Fibroblast of pulmonary artery (primary cell): ENCODE measurements at regions not wholly inside any gene's neighbourhood (a gene's known extent, or its start where the extent isn't known, plus 50 kb on each side); places are given as distances from the start of the nearest gene placed in this dataset.
"Not testable (repeated sequence)": the region's sequence is repeated elsewhere in the genome, so short reads cannot be mapped to it uniquely, and the experiment has no call there.

Experiments
- DNase-seq: peaks from one replicate; pipeline ENCODE4 v3.0.0-alpha.2; 2010; ENCODE audit warnings: low read depth
- H3K4me3 ChIP-seq: replicated peaks from 2 replicates; pipeline ENCODE4 v1.5.1; 2011; ENCODE audit warnings: low read depth, mild to moderate bottlenecking, control low read depth, low read length, moderate library complexity
- TF ChIP-seq, protein P1 (sequence below): IDR thresholded peaks from 2 replicates; pipeline ENCODE4 v1.5.1; 2011; ENCODE audit warnings: mild to moderate bottlenecking, control low read depth, low read length, inconsistent platforms; ENCODE audit errors: missing control alignments

DNA sequence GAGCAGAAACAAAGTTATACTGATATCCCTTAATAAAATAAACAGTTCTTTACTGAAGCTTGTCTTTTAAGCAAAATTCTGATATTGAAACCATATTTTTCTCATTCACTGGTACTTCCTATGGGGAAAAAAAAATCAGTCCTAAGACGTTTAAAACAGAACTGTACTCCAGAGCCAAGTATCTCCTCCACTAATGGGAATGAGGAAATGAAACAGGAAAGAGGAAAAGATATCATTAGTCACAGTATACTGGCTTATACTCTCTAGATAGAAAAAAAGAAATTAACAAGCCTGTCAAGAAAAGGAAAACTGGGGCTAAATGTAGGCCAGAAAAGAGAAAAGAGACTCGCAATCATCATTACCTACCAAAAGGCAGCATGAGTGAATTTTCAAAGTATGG is 252.7 kb downstream of the CENPC start:
- peak; percentile 3 for DNase-seq
- H3K4me3 ChIP-seq = no peak overlapping the region
- TF ChIP-seq, protein P1, sequence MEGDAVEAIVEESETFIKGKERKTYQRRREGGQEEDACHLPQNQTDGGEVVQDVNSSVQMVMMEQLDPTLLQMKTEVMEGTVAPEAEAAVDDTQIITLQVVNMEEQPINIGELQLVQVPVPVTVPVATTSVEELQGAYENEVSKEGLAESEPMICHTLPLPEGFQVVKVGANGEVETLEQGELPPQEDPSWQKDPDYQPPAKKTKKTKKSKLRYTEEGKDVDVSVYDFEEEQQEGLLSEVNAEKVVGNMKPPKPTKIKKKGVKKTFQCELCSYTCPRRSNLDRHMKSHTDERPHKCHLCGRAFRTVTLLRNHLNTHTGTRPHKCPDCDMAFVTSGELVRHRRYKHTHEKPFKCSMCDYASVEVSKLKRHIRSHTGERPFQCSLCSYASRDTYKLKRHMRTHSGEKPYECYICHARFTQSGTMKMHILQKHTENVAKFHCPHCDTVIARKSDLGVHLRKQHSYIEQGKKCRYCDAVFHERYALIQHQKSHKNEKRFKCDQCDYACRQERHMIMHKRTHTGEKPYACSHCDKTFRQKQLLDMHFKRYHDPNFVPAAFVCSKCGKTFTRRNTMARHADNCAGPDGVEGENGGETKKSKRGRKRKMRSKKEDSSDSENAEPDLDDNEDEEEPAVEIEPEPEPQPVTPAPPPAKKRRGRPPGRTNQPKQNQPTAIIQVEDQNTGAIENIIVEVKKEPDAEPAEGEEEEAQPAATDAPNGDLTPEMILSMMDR = no peak

DNA sequence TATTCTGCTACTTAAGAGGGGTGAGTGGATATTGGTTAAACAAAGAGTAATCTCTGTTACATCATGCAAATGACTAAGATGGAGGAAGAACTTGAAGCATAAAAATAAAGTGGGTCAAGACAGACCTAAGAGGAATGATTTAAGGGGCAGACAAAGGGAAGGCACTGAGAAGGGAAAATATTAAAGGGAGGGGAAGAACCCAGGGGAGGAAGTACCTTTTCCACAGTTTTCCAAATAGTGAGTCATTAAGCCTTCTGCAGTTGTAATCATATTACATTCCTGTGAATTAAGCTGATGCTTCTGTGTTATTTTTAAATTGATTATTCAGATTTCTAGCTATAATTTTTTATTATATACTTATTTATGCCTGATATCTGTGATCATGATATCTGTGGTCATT is 253.3 kb downstream of the CENPC start:
- no peak for DNase-seq
- TF ChIP-seq, protein P1 = no peak
- H3K4me3 ChIP-seq = no peak overlapping the region

DNA sequence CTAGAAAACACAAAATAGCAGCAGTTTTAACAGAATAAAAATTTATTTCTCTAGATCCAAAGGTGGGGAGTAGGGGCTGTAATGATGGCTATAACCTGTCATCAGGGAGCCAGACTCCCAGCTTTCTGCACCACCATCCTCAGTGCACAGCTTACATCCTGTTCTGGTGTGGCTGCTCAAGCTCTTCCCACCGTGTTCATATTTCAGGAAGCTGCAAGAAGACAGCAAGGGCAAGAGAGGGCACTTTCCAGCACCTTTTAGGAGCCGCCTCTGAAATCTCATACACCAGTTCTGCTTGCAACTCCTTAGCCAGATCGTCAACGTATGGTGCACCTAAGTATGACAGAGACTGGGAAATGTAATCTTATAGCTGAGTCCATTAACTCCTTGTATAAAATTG is 253.7 kb downstream of the CENPC start:
- no peak overlapping the region for H3K4me3 ChIP-seq
- no peak for DNase-seq
- TF ChIP-seq, protein P1 = no peak

DNA sequence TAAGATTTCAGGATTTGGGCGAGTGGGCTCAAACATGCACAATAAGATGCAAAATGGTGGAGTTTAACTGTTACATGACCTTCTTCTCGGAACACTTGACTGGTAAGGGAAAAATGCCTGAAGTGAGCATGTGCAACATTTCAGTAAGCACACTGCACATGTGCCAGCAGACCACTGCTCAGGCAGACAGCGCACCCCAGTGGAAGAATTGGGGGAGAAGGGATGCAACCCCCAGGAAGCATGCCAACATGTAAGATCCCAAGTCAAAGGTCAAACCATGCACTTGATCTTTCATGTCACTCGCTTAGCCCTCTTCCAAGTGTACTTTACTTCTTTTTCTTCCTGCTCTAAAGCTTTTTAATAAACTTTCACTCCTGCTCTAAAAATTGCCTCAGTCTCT is 256.3 kb downstream of the CENPC start:
- TF ChIP-seq, protein P1 = peak; percentile 20
- H3K4me3 ChIP-seq = no peak overlapping the region
- peak; percentile 4 for DNase-seq

DNA sequence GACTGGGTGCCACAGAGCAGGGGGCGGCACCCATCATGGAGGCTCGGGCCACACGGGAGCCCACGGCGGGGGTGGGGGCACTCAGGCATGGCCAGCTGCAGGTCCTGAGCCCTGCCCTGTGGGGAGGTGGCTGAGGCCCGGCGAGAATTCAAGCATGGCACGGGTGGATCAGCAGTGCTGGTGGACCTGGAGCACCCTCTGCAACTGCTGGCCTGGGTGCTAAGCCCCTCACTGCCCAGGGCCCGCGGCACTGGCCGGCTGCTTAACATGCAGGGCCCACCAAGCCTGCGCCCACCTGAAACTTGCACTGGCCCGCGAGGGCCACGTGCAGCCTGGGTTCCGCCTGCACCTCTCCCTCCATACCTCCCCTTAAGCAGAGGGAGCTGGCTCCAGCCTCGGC is 258.6 kb downstream of the CENPC start:
- no peak overlapping the region for H3K4me3 ChIP-seq
- TF ChIP-seq, protein P1 = no peak
- DNase-seq = no peak

DNA sequence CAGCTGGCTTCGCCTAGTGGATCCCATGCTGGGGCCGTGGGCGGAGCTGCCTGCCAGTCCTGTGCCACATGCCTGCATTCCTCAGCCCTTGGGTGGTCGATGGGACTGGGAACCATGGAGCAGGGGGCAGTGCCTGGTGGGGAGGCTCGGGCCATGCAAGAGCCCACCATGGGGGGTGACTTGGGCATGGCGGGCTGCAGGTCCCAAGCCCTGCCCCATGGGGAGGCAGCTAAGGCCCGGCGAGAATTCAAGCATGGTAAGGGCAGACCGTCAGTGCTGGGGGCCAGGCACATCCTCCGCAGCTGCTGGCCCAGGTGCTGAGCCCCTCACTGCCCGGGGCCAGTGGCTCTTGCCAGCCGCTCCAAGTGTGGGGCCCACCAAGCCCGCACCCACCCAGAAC is 262.6 kb downstream of the CENPC start:
- no peak overlapping the region for H3K4me3 ChIP-seq
- TF ChIP-seq, protein P1 = no peak
- DNase-seq = no peak

DNA sequence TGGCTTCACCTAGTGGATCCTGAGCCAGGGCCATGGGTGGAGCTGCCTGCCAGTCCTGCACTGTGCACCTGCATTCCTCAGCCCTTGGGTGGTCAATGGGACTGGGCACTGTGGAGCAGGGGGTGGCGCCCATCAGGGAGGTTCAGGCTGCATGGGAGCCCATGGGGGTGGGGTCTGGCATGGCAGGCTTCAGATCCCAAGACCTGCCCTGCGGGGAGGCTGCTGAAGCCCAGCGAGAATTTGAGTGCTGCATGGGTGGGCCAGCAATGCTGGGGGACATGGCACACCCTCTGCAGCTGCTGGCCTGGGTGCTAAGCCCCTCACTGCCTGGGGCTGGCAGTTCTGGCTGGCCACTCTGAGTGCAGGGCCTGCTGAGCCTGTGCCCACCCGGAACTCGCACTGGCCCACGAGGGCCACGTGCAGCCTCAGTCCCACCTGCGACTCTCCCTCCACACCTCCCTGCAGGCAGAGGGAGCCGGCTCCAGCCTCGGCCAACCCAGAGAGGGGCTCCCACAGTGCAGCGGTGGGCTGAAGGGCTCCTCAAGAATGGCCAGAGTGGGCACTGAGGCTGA is 270.0 kb downstream of the CENPC start:
- TF ChIP-seq, protein P1 = no peak
- no peak for DNase-seq
- no peak overlapping the region for H3K4me3 ChIP-seq

DNA sequence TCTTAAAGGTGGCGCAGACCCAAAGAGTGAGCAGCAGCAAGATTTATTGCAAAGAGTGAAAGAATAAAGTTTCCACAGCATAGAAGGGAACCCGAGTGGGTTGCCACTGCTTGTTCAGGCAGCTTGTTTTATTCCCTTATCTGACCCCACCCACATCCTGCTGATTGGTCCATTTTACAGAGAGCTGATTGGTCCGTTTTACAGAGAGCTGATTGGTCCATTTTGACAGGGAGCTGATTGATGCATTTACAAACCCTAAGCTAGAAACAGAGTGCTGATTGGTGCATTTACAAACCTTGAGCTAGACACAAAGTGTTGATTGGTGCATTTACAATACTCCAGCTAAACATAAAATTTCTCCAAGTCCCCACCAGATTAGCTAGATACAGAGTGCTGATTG is 270.6 kb downstream of the CENPC start:
- not testable (repeated sequence) for DNase-seq, H3K4me3 ChIP-seq
